IPS DF 4.7 (cell line): ENCODE measurements at regions not wholly inside any gene's neighbourhood (a gene's known extent, or its start where the extent isn't known, plus 50 kb on each side); places are given as distances from the start of the nearest gene placed in this dataset.
"Not testable (repeated sequence)": the region's sequence is repeated elsewhere in the genome, so short reads cannot be mapped to it uniquely, and the experiment has no call there.

ENCODE experiments used
- DNase-seq: peaks from one replicate; pipeline ENCODE4 v3.0.0-alpha.2; 2013; ENCODE audit warnings: low spot score; ENCODE audit errors: extremely low read depth

GRCh38 chrX:36650622-36651021 lies 357.5 kb upstream of the FAM47C start:
- DNase-seq: no peak

- DNase-seq: no peak
Observed at GRCh38 chrX:36683507-36683906, 324.7 kb upstream of the FAM47C start.

- no peak for DNase-seq
Observed at GRCh38 chrX:36684053-36684452, 324.1 kb upstream of the FAM47C start.

GRCh38 chrX:36721990-36722389 lies 286.2 kb upstream of the FAM47C start:
- no peak for DNase-seq

GRCh38 chrX:36753602-36754001 lies 254.6 kb upstream of the FAM47C start:
- DNase-seq: no peak

GRCh38 chrX:36787752-36788151 lies 220.4 kb upstream of the FAM47C start:
- no peak for DNase-seq

- no peak for DNase-seq
Observed at GRCh38 chrX:36803151-36803550, 205.0 kb upstream of the FAM47C start.

GRCh38 chrX:36804066-36804465 lies 204.1 kb upstream of the FAM47C start:
- DNase-seq: no peak

- DNase-seq: no peak
Observed at GRCh38 chrX:36844857-36845256, 163.3 kb upstream of the FAM47C start.

- no peak for DNase-seq
Observed at GRCh38 chrX:36847496-36847895, 160.7 kb upstream of the FAM47C start.

GRCh38 chrX:36849407-36849806 lies 158.8 kb upstream of the FAM47C start:
- DNase-seq: no peak

GRCh38 chrX:36856849-36857248 lies 151.3 kb upstream of the FAM47C start:
- DNase-seq: no peak

- no peak for DNase-seq
Observed at GRCh38 chrX:36859231-36859630, 148.9 kb upstream of the FAM47C start.

- no peak for DNase-seq
Observed at GRCh38 chrX:36861601-36862000, 146.6 kb upstream of the FAM47C start.

- DNase-seq: no peak
Observed at GRCh38 chrX:36867143-36867542, 141.0 kb upstream of the FAM47C start.

- no peak for DNase-seq
Observed at GRCh38 chrX:36868592-36868991, 139.6 kb upstream of the FAM47C start.

GRCh38 chrX:36869457-36869856 lies 138.7 kb upstream of the FAM47C start:
- no peak for DNase-seq

GRCh38 chrX:36897690-36898089 lies 110.5 kb upstream of the FAM47C start:
- no peak for DNase-seq

- no peak for DNase-seq
Observed at GRCh38 chrX:36898301-36898700, 109.9 kb upstream of the FAM47C start.

- not testable (repeated sequence) for DNase-seq
Observed at GRCh38 chrX:36904561-36904960, 103.6 kb upstream of the FAM47C start.

GRCh38 chrX:36908801-36909675 lies 99.1 kb upstream of the FAM47C start:
- DNase-seq: no peak

- no peak for DNase-seq
Observed at GRCh38 chrX:36909676-36910030, 98.5 kb upstream of the FAM47C start.

GRCh38 chrX:36913551-36913950 lies 94.6 kb upstream of the FAM47C start:
- DNase-seq: no peak
